HG03280 (cell line): ENCODE measurements at regions not wholly inside any gene's neighbourhood (a gene's known extent, or its start where the extent isn't known, plus 50 kb on each side); places are given as distances from the start of the nearest gene placed in this dataset.

ENCODE experiments used
- ATAC-seq: cut with Tn5 transposase; IDR thresholded peaks from one replicate; pipeline ENCODE4 v1.9.1; 2021; ENCODE audit warnings: mild to moderate bottlenecking, moderate library complexity; ENCODE audit not compliant: unreplicated experiment

GRCh38 chr13:64959276-64959675 lies 2270.9 kb downstream of the PCDH9 start:
- no peak for ATAC-seq

GRCh38 chr13:64958106-64958505 lies 2272.0 kb downstream of the PCDH9 start:
- ATAC-seq: no peak

GRCh38 chr13:64938660-64939059 lies 2291.5 kb downstream of the PCDH9 start:
- ATAC-seq: no peak

- ATAC-seq: no peak
Observed at GRCh38 chr13:64937302-64937701, 2292.8 kb downstream of the PCDH9 start.

GRCh38 chr13:64936879-64937278 lies 2293.3 kb downstream of the PCDH9 start:
- ATAC-seq: no peak

GRCh38 chr13:64935441-64935840 lies 2294.7 kb downstream of the PCDH9 start:
- no peak for ATAC-seq

- ATAC-seq: no peak
Observed at GRCh38 chr13:64934569-64935362, 2295.4 kb downstream of the PCDH9 start.

GRCh38 chr13:64930636-64931035 lies 2299.5 kb downstream of the PCDH9 start:
- no peak for ATAC-seq

GRCh38 chr13:64928696-64929499 lies 2301.2 kb downstream of the PCDH9 start:
- ATAC-seq: peak; percentile 80

- no peak for ATAC-seq
Observed at GRCh38 chr13:64925727-64926126, 2304.4 kb downstream of the PCDH9 start.

- no peak for ATAC-seq
Observed at GRCh38 chr13:64925284-64925683, 2304.9 kb downstream of the PCDH9 start.

GRCh38 chr13:64924401-64924800 lies 2305.7 kb downstream of the PCDH9 start:
- ATAC-seq: no peak

GRCh38 chr13:64917566-64917965 lies 2312.6 kb downstream of the PCDH9 start:
- no peak for ATAC-seq

- ATAC-seq: no peak
Observed at GRCh38 chr13:64912141-64912540, 2318.0 kb downstream of the PCDH9 start.

- no peak for ATAC-seq
Observed at GRCh38 chr13:64910096-64910495, 2320.0 kb downstream of the PCDH9 start.

GRCh38 chr13:64909184-64909583 lies 2321.0 kb downstream of the PCDH9 start:
- ATAC-seq: no peak

GRCh38 chr13:64900039-64900438 lies 2330.1 kb downstream of the PCDH9 start:
- ATAC-seq: no peak

GRCh38 chr13:64884976-64885375 lies 2345.2 kb downstream of the PCDH9 start:
- no peak for ATAC-seq

GRCh38 chr13:64877176-64877575 lies 2353.0 kb downstream of the PCDH9 start:
- ATAC-seq: no peak

GRCh38 chr13:64871742-64872141 lies 2358.4 kb downstream of the PCDH9 start:
- no peak for ATAC-seq

GRCh38 chr13:64869539-64869938 lies 2360.6 kb downstream of the PCDH9 start:
- no peak for ATAC-seq

- ATAC-seq: no peak
Observed at GRCh38 chr13:64867856-64868255, 2362.3 kb downstream of the PCDH9 start.
